Stimulated activated naive B cell treated with anti-CD40 and anti-IgM and Interleukin-4, amounts not matched to agents 10 μg/mL and 1 μg/mL and 100 μg/mL, for 72 hours (primary cell): ENCODE measurements at regions not wholly inside any gene's neighbourhood (a gene's known extent, or its start where the extent isn't known, plus 50 kb on each side); places are given as distances from the start of the nearest gene placed in this dataset.
"Not testable (repeated sequence)": the region's sequence is repeated elsewhere in the genome, so short reads cannot be mapped to it uniquely, and the experiment has no call there.

Experiments
- ATAC-seq, 2 donors: fragments of 150-1000 bp; cut with Tn5 transposase; replicated peaks; 2 replicates each; pipeline ENCODE4 v1.10.0; 2021; ENCODE audit warnings: moderate library complexity in 1 of 2
- DNase-seq: peaks from one replicate; pipeline ENCODE4 v3.0.0; 2021
- H3K27ac Mint-ChIP-seq: one replicate; pipeline ENCODE4 v1.8.0; 2022; ENCODE audit warnings: mild to moderate bottlenecking, mixed read lengths
- H3K27me3 Mint-ChIP-seq, 2 donors: one replicate each; pipeline ENCODE4 v1.8.0; 2022; ENCODE audit warnings: mixed read lengths in 2 of 2
- H3K36me3 Mint-ChIP-seq, 2 donors: one replicate each; pipeline ENCODE4 v1.8.0; 2022; ENCODE audit warnings: mixed read lengths in 2 of 2, mild to moderate bottlenecking in 1 of 2
- H3K4me1 Mint-ChIP-seq, 2 donors: one replicate each; pipeline ENCODE4 v1.8.0; 2022; ENCODE audit warnings: mixed read lengths in 2 of 2, mild to moderate bottlenecking in 1 of 2
- H3K4me3 Mint-ChIP-seq, 2 donors: one replicate each; pipeline ENCODE4 v1.8.0; 2022; ENCODE audit warnings: mild to moderate bottlenecking in 2 of 2, mixed read lengths in 2 of 2, moderate library complexity in 1 of 2
- H3K9me3 Mint-ChIP-seq, 2 donors: one replicate each; pipeline ENCODE4 v1.8.0; 2022; ENCODE audit warnings: mixed read lengths in 2 of 2, mild to moderate bottlenecking in 1 of 2

DNA sequence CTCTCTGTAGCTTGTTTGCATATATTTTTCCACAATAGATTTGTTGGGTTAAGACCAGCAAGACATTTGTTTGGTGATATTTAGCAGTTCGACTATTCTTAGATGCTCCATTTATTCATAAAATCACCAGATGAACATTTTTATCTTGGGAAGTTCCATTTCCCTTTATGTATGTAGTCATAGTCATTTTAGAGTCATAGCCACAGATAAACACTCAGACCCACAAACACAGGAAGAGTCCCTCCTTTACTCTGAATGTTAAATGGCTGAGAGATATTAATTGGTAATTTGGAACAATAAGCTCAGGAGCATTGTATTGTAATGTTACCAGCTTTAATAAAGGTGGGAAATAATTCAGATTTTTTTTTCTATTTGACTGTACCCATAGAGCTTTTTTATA, 1608.7 kb downstream of the STIM2 start:
- ATAC-seq (no peak), DNase-seq (no peak)
- Mint-ChIP-seq H3K27me3 (no peaks in the 10 kb centered on the region), H3K4me1 (no peaks in the 10 kb centered on the region), H3K36me3 (no peaks in the 10 kb centered on the region), H3K9me3 (no peaks in the 10 kb centered on the region), H3K27ac (no peak overlapping the region), H3K4me3 (no peak overlapping the region)

- Mint-ChIP-seq H3K9me3 (no peaks in the 10 kb centered on the region), H3K4me3 (no peak overlapping the region), H3K36me3 (no peaks in the 10 kb centered on the region), H3K27me3 (no peaks in the 10 kb centered on the region), H3K4me1 (no peaks in the 10 kb centered on the region), H3K27ac (no peak overlapping the region)
- ATAC-seq (no peak), DNase-seq (no peak)
These were observed 1609.2 kb downstream of the STIM2 start for GRCh38 chr4:28469886-28470285.

GRCh38 chr4:28475381-28475780, 1614.7 kb downstream of the STIM2 start:
- Mint-ChIP-seq H3K9me3 (peaks cover 0 to 3% of the 10 kb centered on the region in 2 donors), H3K27ac (no peak overlapping the region)
- DNase-seq, result no peak

GRCh38 chr4:28479666-28480065, 1619.0 kb downstream of the STIM2 start:
- Mint-ChIP-seq H3K4me3 (no peak overlapping the region), H3K4me1 (no peaks in the 10 kb centered on the region), H3K36me3 (no peaks in the 10 kb centered on the region), H3K27ac (no peak overlapping the region), H3K27me3 (no peaks in the 10 kb centered on the region), H3K9me3 (peaks cover 0 to 3% of the 10 kb centered on the region in 2 donors)
- DNase-seq, result no peak
- no peak for ATAC-seq

More at GRCh38 chr4:28475381-28475780, 1614.7 kb downstream of the STIM2 start:
- Mint-ChIP-seq H3K36me3 (no peaks in the 10 kb centered on the region), H3K4me1 (no peaks in the 10 kb centered on the region), H3K27me3 (no peaks in the 10 kb centered on the region), H3K4me3 (no peak overlapping the region)
- no peak for ATAC-seq

DNA sequence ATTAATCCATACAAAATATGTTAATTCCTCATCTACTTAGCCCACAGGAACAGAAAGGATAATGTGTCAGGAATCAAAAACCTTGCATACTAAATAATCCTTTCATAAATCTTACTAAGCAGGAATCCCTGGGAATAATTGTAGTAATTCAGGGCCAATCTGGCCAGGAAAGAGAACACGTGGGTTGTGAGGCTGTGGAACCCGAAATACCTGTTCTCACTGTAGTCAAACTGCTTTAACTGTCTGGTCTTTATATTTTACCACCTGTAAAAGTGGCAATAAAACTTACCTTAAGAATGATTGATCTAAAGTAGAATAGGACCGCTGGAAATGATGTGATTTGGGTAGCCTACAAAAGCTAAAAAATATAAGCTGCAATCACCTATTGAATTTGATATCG, 1620.9 kb downstream of the STIM2 start:
- Mint-ChIP-seq H3K4me3 (no peak overlapping the region), H3K9me3 (peaks cover 0 to 3% of the 10 kb centered on the region in 2 donors), H3K27ac (no peak overlapping the region), H3K4me1 (no peaks in the 10 kb centered on the region), H3K36me3 (no peaks in the 10 kb centered on the region), H3K27me3 (no peaks in the 10 kb centered on the region)
- DNase-seq, result no peak
- ATAC-seq, result no peak

DNA sequence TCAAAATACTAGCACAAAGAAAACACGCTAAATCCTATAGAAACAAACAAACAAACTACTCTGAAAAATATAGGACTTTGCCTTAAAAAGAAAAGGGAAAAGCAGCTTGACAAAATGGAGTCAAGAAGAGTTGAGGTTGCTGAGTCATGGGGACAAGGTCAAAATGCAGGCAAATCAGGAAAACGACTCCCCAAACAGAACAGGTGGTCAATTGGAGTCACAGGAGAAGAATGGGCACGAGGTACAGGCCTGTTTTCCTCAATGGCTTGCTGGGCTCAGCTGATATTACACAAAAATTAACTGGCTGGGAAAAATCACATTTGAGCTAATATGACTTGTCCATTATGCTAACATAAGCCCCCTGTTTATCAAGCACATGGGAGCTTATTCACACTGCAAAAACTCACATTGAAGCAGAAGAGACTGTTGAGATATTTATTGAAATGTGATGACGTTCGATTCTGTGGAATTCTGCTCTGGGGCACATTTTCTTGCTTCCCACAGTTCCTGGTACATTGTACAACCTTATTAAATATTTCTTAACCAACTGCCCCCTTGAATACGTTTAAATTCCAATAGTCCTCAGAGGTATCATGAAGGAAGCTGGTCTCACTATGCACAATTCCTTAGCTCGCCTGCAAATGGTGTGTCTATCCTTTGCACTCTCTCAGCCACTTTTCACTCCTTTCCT, 1622.1 kb downstream of the STIM2 start:
- no peak overlapping the region for H3K4me3 Mint-ChIP-seq
- DNase-seq (no peak), ATAC-seq (no peak)
- H3K27me3 Mint-ChIP-seq, result no peaks in the 10 kb centered on the region
- no peak overlapping the region for H3K27ac Mint-ChIP-seq
- H3K9me3 Mint-ChIP-seq, result peaks cover 4 to 6% of the 10 kb centered on the region in 2 donors
- no peaks in the 10 kb centered on the region for H3K4me1 Mint-ChIP-seq
- no peaks in the 10 kb centered on the region for H3K36me3 Mint-ChIP-seq

DNA sequence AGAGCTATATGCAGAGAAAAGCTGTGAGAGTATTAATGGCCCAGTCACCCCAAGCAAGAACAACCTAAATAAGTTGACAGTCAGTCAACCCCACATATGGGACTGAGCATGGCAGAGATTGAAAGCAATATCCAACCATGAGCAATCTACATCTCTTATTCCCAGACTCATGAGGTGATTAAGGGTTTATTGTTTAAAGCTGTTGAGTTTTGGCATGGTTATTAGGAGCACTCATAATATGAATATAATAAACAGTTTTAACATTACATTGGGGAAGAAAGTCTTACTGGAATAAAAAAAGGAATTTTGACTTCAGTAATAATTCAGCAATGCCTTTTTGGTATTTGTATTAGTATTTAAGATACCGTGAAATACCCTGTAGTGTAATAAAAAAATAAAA, 1627.4 kb downstream of the STIM2 start:
- no peak for DNase-seq
- H3K4me3 Mint-ChIP-seq, result no peak overlapping the region

DNA sequence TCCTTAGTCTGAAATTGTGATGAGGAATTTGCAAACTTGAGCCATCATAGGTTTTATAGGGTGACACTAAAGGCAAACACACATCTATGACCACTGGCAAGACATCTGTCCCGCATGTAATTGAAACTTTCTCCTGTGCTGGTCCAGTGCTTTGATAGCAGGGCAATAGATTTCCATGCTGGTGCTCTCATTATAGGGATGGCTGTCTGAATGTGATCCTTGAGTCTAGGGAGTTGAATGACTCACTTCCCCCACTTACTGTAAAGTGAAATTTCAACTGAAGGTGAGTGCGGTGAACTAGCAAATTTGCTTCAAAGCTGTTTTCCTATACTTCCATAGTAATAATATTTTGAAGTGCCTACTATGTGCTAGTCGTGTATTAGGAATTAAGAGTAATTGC, 1630.0 kb downstream of the STIM2 start:
- ATAC-seq (no peak), DNase-seq (no peak)
- peaks cover 3 to 6% of the 10 kb centered on the region in 2 donors for H3K9me3 Mint-ChIP-seq
- H3K27ac Mint-ChIP-seq, result no peak overlapping the region
- no peaks in the 10 kb centered on the region for H3K4me1 Mint-ChIP-seq
- no peaks in the 10 kb centered on the region for H3K27me3 Mint-ChIP-seq
- no peak overlapping the region for H3K4me3 Mint-ChIP-seq
- no peaks in the 10 kb centered on the region for H3K36me3 Mint-ChIP-seq

More for the DNA sequence above, 1627.4 kb downstream of the STIM2 start:
- ATAC-seq, result no peak
- no peaks in the 10 kb centered on the region for H3K36me3 Mint-ChIP-seq
- no peaks in the 10 kb centered on the region for H3K4me1 Mint-ChIP-seq
- no peaks in the 10 kb centered on the region for H3K27me3 Mint-ChIP-seq
- H3K27ac Mint-ChIP-seq, result no peak overlapping the region
- H3K9me3 Mint-ChIP-seq, result peaks cover 1 to 6% of the 10 kb centered on the region in 2 donors

DNA sequence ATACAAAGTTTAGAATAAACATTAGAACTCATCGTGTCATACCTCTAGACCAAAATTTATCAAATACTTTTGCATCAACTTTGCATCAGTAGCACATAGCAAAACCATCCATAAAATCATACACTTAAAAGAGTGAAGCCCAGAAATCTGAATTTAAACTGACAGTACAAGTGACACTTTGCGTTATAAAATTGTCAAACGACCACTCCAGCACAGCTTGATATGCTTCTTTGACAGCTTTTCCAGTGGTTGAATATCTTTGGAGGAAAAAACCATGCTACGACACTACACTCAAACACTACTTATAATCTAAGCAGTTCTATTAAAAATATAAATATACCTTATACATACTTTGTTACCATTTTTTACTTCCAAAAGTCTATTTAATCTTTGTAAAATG, 1644.4 kb downstream of the STIM2 start:
- no peak for DNase-seq
- no peak overlapping the region for H3K27ac Mint-ChIP-seq
- no peak for ATAC-seq
- no peaks in the 10 kb centered on the region for H3K9me3 Mint-ChIP-seq
- no peak overlapping the region for H3K4me3 Mint-ChIP-seq
- H3K27me3 Mint-ChIP-seq, result no peaks in the 10 kb centered on the region
- H3K36me3 Mint-ChIP-seq, result no peaks in the 10 kb centered on the region
- no peaks in the 10 kb centered on the region for H3K4me1 Mint-ChIP-seq

- Mint-ChIP-seq H3K36me3 (no peaks in the 10 kb centered on the region), H3K27ac (no peak overlapping the region), H3K4me3 (no peak overlapping the region), H3K4me1 (no peaks in the 10 kb centered on the region), H3K9me3 (no peaks in the 10 kb centered on the region), H3K27me3 (no peaks in the 10 kb centered on the region)
- DNase-seq (no peak), ATAC-seq (no peak)
These were observed 1648.0 kb downstream of the STIM2 start for GRCh38 chr4:28508636-28509035.

- ATAC-seq, H3K4me3 Mint-ChIP-seq, H3K4me1 Mint-ChIP-seq, H3K27me3 Mint-ChIP-seq, DNase-seq, H3K27ac Mint-ChIP-seq, H3K36me3 Mint-ChIP-seq, H3K9me3 Mint-ChIP-seq: not testable (repeated sequence)
These were observed 1654.1 kb downstream of the STIM2 start for GRCh38 chr4:28514766-28515165.

GRCh38 chr4:28518561-28519165, 1658.0 kb downstream of the STIM2 start:
- peaks cover 3% of the 10 kb centered on the region in 2 donors for H3K9me3 Mint-ChIP-seq
- H3K27me3 Mint-ChIP-seq, result no peaks in the 10 kb centered on the region
- H3K4me3 Mint-ChIP-seq, result no peak overlapping the region
- no peak for ATAC-seq
- H3K27ac Mint-ChIP-seq, result no peak overlapping the region
- no peaks in the 10 kb centered on the region for H3K4me1 Mint-ChIP-seq
- DNase-seq, result no peak
- no peaks in the 10 kb centered on the region for H3K36me3 Mint-ChIP-seq

GRCh38 chr4:28523681-28524190, 1663.1 kb downstream of the STIM2 start:
- Mint-ChIP-seq H3K4me3 (no peak overlapping the region), H3K27me3 (no peaks in the 10 kb centered on the region), H3K27ac (no peak overlapping the region), H3K36me3 (no peaks in the 10 kb centered on the region), H3K9me3 (peaks cover 1 to 8% of the 10 kb centered on the region in 2 donors), H3K4me1 (no peaks in the 10 kb centered on the region)
- DNase-seq (no peak), ATAC-seq (no peak)

- Mint-ChIP-seq H3K9me3 (peaks cover 0 to 1% of the 10 kb centered on the region in 2 donors), H3K4me1 (no peaks in the 10 kb centered on the region), H3K27me3 (no peaks in the 10 kb centered on the region), H3K36me3 (no peaks in the 10 kb centered on the region), H3K4me3 (no peak overlapping the region), H3K27ac (peak overlapping the region; percentile 56)
- no peak for ATAC-seq
- no peak for DNase-seq
These were observed 1675.5 kb downstream of the STIM2 start for GRCh38 chr4:28536124-28536523.

DNA sequence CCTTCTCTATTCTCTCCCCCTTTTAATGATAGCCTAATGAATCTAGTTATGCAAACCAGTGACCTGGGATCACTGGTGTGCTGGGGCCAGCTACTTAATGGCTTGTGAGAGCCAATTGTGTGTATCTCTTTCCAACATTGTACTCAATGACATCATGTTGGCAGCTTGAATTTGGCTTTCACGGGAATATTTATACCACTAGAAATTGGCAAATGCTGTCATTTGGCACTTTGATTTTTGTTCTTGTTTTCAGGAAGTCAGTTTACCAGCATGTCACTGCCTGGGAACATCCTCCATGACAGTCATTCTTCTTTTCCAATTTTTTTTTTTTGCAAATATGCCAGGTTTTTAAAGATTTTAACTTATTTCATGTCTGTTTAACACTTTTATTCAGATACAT, 1685.3 kb downstream of the STIM2 start:
- no peak for DNase-seq
- H3K4me1 Mint-ChIP-seq, result no peaks in the 10 kb centered on the region
- no peak overlapping the region for H3K4me3 Mint-ChIP-seq
- peaks cover 0 to 4% of the 10 kb centered on the region in 2 donors for H3K9me3 Mint-ChIP-seq
- no peak overlapping the region for H3K27ac Mint-ChIP-seq
- no peak for ATAC-seq
- no peaks in the 10 kb centered on the region for H3K27me3 Mint-ChIP-seq
- H3K36me3 Mint-ChIP-seq, result no peaks in the 10 kb centered on the region
